Astrocyte of the cerebellum (primary cell): ENCODE measurements at regions not wholly inside any gene's neighbourhood (a gene's known extent, or its start where the extent isn't known, plus 50 kb on each side); places are given as distances from the start of the nearest gene placed in this dataset.

Experiments
- DNase-seq: peaks from one replicate; pipeline ENCODE4 v3.0.0-alpha.2; 2011; ENCODE audit warnings: low read depth
- H3K4me3 ChIP-seq: 2 replicates; pipeline ENCODE4 v1.5.1; 2011; ENCODE audit warnings: mild to moderate bottlenecking, low read depth, low read length, moderate library complexity
- CTCF ChIP-seq: IDR thresholded peaks from 2 replicates; pipeline ENCODE4 v1.5.1; 2012; ENCODE audit warnings: low read length, low read depth, moderate library complexity, mild to moderate bottlenecking; ENCODE audit errors: missing control alignments
- in situ Hi-C: cut with HindIII; loops from 2 replicates; pipeline ENCODE4 v1.10.0; 2017; ENCODE audit warnings: low sequenced_read_pairs

DNA sequence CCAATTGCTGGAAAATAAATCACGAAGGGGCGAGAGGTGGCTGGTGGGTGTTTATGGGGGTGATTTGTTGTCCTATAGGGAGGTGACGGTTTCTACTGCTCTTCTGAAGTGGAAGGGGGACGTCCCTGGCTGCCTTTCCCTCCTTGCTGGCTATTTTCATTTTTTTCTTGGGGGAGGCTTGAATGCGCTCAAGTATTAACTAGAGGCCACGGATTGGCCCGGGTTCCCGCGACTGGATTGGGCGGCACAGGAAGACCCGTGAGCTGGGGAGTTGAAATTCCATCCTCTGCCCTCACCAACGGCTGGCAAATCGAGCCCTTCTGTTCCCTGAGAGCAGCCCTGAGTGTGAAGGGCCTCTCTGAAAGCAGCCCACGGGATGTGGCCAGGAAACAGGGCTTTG lies 176.5 kb upstream of the SPRED2 start:
- H3K4me3 ChIP-seq = no peak overlapping the region
- in situ Hi-C loops = no loop called here
- TF ChIP-seq CTCF = no peak
- no peak for DNase-seq

DNA sequence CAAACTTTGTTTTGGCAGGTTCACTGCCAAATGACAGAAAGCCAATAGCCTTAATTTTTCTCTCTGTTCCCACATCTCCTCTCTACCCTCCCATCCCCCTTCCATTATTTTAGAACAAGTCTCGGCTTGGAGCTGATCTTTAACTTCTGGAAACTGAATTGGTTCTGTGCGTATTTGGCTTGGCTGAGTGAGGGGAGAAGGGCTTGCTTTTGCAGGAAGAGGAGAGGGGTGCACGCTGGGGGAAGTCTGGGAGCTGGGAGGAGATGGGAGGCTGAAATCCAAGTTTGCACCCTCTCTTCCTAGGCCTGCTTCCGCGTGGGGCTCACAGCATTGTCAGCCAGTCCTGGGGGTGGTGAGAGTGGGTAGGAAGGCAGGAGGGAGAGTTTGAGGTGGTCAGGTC lies 176.1 kb upstream of the SPRED2 start:
- DNase-seq = no peak
- in situ Hi-C loops = no loop called here
- no peak overlapping the region for H3K4me3 ChIP-seq
- TF ChIP-seq CTCF = no peak

- TF ChIP-seq CTCF = no peak
- H3K4me3 ChIP-seq = no peak overlapping the region
- in situ Hi-C loops = no loop called here
- no peak for DNase-seq
Observed at GRCh38 chr2:65607662-65608305, 175.4 kb upstream of the SPRED2 start.

- no peak for TF ChIP-seq CTCF
- no peak for DNase-seq
- in situ Hi-C loops = no loop called here
- no peak overlapping the region for H3K4me3 ChIP-seq
Observed at GRCh38 chr2:65605743-65606058, 173.3 kb upstream of the SPRED2 start.

GRCh38 chr2:65605058-65605742 lies 172.8 kb upstream of the SPRED2 start:
- in situ Hi-C loops = no loop called here
- H3K4me3 ChIP-seq = no peak overlapping the region
- no peak for DNase-seq
- no peak for TF ChIP-seq CTCF

DNA sequence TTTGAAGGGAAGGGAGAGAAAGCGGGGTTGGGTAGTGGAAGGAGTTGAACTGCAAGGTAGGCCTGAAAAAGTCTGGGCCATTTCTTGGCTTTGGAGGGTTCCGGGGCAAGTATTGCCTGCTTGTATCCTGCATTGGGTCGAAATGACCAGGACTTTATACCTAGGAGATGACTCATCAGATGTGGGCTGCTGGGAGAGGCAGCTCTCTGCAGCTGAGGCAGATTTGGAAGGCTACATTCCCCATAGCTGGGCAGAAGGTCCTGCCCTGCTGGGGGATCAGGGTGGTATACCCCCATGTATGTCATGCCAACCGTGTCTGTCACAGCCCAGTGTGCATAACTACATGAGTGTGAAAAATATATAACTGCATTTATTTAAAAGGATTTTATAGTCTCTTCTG lies 171.8 kb upstream of the SPRED2 start:
- H3K4me3 ChIP-seq = no peak overlapping the region
- DNase-seq = no peak
- in situ Hi-C loops = no loop called here
- no peak for TF ChIP-seq CTCF
